ENCODE measurements at regions not wholly inside any gene's neighbourhood (a gene's known extent, or its start where the extent isn't known, plus 50 kb on each side); places are given as distances from the start of the nearest gene placed in this dataset.

DNA sequence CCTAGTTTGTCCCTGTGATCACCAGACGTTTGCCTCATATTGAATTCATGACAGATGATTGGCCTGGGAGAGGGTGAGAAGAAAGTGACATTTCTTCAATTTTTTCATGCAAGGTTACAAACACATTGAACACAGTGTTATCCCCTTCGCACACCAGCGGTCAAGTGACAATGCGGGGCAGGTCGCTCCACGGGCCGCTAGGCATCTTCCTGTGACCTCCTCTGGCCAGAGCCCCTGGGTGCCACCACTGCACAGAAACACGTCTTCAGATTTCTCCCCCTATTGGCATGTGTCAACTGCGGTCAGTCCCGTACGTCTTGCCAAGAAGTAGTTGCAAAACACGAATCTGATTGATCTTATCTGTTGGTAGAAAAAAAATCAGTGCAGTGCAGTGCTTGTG lies 97.1 kb downstream of the PXDC1 start:
- ChIA-PET CTCF (interaction anchor here (0.6 kb wide), 1 partner anchor 1072 kb away, joined by 4 read pairs; no protein-coding TSS in a partner anchor), POLR2A (no interaction called here)

DNA sequence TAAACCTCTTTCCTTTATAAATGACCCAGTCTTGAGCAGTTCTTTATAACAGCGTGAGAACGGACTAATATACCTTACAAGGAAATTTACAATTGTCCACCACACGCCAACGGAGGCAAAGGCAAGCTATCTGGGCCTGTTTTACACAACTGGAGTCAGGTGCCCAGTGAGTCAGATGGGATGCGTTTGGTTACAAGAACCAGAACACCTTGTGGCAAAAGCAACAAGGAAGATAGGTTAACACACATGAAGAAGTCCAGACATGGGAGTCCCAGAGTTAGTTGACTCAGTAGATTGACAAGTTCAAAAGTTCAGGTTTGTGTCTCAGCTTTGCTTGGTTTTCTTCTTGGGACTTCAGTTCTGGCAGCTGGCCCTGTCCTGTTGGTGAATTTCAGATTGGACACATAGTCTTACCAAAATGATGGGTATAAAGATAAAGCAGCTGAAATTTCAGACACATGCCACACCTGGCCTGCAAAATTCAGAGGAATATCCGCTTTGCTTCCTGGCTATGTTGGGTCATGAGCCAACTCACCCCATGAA lies 97.9 kb downstream of the PXDC1 start:
- Mint-ChIP-seq H3K4me1 (no peaks in the 10 kb centered on the region), H3K9me3 (ENCODE audit: low read depth) (no peaks in the 10 kb centered on the region), H3K27me3 (peaks cover 7% of the 10 kb centered on the region), H3K36me3 (ENCODE audit: low read depth) (no peaks in the 10 kb centered on the region), H3K4me3 (no peak overlapping the region), H3K27ac (no peak overlapping the region)
- CTCF ChIA-PET, result no interaction called here
- DNase-seq (no peak), ATAC-seq (no peak)
- intact Hi-C loops (cut with DNase I, micrococcal nuclease), result no loop called here
- POLR2A ChIA-PET, result no interaction called here

More for the DNA sequence above, 97.1 kb downstream of the PXDC1 start:
- Mint-ChIP-seq H3K36me3 (ENCODE audit: low read depth) (no peaks in the 10 kb centered on the region), H3K27ac (no peak overlapping the region), H3K27me3 (peaks cover 7% of the 10 kb centered on the region), H3K4me3 (no peak overlapping the region), H3K9me3 (ENCODE audit: low read depth) (no peaks in the 10 kb centered on the region), H3K4me1 (no peaks in the 10 kb centered on the region)
- DNase-seq (no peak), ATAC-seq (no peak)
- intact Hi-C loops (cut with DNase I, micrococcal nuclease), result no loop called here

GRCh38 chr6:3651698-3652229 lies 99.7 kb downstream of the PXDC1 start:
- H3K9me3 Mint-ChIP-seq (ENCODE audit: low read depth), result no peaks in the 10 kb centered on the region
- no peaks in the 10 kb centered on the region for H3K4me1 Mint-ChIP-seq

DNA sequence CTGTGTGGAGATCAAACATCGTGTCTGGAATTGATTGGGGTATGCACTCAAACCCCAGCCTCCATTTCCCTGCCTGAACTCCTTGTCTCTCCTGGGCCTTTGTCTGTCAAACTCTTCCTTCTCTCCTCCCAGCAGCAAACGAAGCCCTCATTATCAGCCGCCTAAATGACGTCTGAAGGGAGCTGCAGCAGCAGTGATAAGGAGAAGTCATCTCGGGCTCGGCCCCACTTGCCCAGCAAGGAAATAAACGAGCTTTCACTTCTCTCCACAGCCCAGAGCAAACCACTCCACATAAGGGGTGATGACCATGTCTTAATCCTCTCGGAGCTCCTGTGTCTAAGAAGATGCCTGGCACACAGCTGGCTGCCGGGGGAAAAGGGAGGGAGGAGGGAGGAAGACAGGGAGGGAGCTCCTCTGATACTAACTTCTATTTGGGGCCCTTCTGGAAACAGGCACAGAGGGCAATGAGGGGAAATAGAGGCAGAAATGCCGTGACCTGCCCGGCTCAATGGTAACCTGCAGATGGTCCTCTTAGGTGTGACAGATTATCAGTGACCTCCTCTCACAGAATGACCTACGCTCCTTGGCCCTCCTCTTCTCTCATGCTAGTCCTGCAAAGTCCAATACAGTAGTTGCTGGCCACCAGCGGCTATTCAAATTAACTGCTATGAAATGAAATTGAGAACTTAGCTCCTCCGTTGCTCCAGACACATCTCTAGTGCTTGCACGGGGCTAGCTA lies 100.4 kb downstream of the PXDC1 start:
- DNase-seq, result no peak
- no peak overlapping the region for H3K4me3 Mint-ChIP-seq
- ChIA-PET CTCF (interaction anchor here (0.6 kb wide), 1 partner anchor 74 kb away, joined by 3 read pairs; no protein-coding TSS in a partner anchor), POLR2A (no interaction called here)
- ATAC-seq, result no peak
- H3K36me3 Mint-ChIP-seq (ENCODE audit: low read depth), result no peaks in the 10 kb centered on the region
- no peak overlapping the region for H3K27ac Mint-ChIP-seq
- no peaks in the 10 kb centered on the region for H3K4me1 Mint-ChIP-seq
- intact Hi-C loops (cut with DNase I, micrococcal nuclease), result no loop called here
- no peaks in the 10 kb centered on the region for H3K9me3 Mint-ChIP-seq (ENCODE audit: low read depth)
- H3K27me3 Mint-ChIP-seq, result peaks cover 3% of the 10 kb centered on the region

More at GRCh38 chr6:3651698-3652229, 99.7 kb downstream of the PXDC1 start:
- no peaks in the 10 kb centered on the region for H3K36me3 Mint-ChIP-seq (ENCODE audit: low read depth)
- ATAC-seq (no peak), DNase-seq (no peak)
- H3K27me3 Mint-ChIP-seq, result peaks cover 4% of the 10 kb centered on the region
- ChIA-PET POLR2A (no interaction called here), CTCF (no interaction called here)
- no peak overlapping the region for H3K27ac Mint-ChIP-seq
- intact Hi-C loops (cut with DNase I, micrococcal nuclease), result no loop called here
- no peak overlapping the region for H3K4me3 Mint-ChIP-seq

DNA sequence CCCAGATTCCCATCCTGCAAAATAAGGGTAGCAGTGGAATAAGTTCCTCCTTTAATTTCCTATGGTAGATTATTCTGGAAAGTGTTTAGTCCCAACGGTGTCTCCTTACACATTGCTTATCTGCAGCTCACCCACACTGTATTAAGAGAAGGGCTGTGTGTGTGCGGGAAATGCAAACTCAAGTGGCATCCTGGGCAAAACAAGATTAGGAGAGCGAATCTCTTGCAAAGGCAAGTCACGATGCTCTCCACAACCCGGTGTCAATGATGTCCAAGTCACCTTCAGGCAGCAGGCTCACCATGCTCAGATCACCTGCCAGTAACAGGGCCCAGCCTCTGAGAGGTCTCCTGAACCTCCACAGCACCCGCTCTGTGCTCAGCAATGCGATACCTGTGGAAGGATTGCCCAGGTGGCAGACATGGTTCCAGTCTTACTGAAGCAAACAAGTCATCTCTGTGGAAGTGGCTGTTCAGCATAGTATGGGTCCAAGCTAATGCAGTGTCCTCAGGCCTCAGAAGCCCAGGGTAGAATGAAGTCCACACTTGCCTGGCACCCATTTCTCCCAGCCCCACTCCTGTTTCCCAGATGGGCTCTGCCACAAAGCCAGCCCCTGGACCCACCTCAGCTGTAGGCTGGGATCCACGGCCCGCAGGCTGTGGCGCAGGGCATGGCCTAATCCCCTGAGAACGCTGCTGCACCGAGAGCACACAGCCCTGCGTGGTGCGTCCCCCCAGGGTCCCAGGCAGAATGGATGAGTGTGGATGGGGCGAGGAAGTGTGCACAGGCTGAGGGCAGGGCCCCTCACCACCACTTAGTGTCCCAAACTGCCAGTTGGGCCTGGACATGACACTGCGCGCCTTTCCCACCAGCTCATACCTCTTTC lies 101.2 kb downstream of the PXDC1 start:
- Mint-ChIP-seq H3K9me3 (ENCODE audit: low read depth) (no peaks in the 10 kb centered on the region), H3K27ac (no peak overlapping the region), H3K4me3 (no peak overlapping the region), H3K4me1 (no peaks in the 10 kb centered on the region), H3K27me3 (no peaks in the 10 kb centered on the region), H3K36me3 (ENCODE audit: low read depth) (no peaks in the 10 kb centered on the region)
- ChIA-PET POLR2A (no interaction called here), CTCF (interaction anchor here (0.6 kb wide), 2 partner anchors 10 to 73 kb away, joined by 3 read pairs; no protein-coding TSS in a partner anchor)
- intact Hi-C loops (cut with DNase I, micrococcal nuclease), result no loop called here
- DNase-seq, result no peak
- no peak for ATAC-seq

DNA sequence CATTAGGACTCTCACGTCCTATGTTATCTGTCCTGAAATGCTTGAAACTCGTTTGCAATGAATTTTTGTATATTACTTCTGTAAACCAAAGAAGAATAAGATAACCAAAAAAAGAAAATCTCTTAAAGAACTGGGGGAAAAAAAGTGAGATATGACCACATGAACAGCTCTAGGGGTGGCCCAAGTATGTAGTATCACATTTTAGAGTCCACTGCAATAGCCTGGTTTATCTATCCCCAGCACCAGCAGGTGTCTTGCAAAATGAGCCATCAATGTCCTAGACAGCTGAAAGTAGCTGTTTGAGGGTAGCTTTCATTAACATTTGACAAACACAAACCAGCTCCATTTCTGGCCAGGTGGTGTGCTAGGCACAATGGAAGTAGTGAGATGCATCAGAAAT lies 102.8 kb downstream of the PXDC1 start:
- ATAC-seq (no peak), DNase-seq (no peak)
- Mint-ChIP-seq H3K4me1 (no peaks in the 10 kb centered on the region), H3K9me3 (ENCODE audit: low read depth) (no peaks in the 10 kb centered on the region), H3K27me3 (peaks cover 4% of the 10 kb centered on the region), H3K27ac (no peak overlapping the region), H3K4me3 (no peak overlapping the region), H3K36me3 (ENCODE audit: low read depth) (no peaks in the 10 kb centered on the region)
- intact Hi-C loops (cut with DNase I, micrococcal nuclease), result no loop called here
- POLR2A ChIA-PET, result no interaction called here
- CTCF ChIA-PET, result interaction anchor here (0.5 to 0.7 kb wide), 2 partner anchors 238 to 535 kb away, joined by 3 to 4 read pairs; no protein-coding TSS in a partner anchor

DNA sequence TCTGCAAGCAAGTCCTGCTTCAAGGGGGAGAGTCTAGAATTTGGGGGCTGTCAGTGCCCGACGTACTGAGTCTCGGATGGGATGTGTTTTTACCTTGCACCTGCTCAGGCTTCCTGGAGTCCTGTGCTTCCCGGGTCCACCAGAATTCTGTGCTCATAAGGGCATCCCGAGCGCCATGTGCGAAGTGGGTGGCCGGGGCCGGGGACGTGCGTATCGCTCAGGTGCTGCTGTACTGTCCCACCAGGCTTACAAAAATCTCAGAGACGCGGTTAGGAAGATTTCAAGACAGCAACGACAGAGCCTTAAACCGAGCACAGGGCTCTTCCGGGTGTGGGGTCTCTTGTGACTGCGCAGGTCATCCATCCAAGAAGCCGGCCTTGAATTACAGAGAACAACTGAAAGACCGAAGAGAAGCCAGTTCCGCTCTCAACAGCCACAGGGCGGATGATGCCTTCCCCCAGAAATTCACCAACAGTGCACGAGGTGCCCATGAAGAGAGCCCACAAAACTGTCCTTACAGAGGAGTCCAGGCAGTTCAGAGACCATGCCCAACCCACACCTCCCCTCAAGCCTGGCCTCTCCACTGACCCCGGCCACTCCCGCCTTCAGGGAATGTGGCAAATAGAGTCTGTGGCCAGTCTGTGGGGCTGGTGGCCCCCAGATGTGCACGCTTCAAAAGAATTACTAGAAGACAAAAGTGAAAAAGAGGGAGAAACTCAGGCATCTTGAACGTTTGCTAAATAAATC lies 104.7 kb downstream of the PXDC1 start:
- POLR2A ChIA-PET, result no interaction called here
- no peaks in the 10 kb centered on the region for H3K9me3 Mint-ChIP-seq (ENCODE audit: low read depth)
- H3K4me1 Mint-ChIP-seq, result no peaks in the 10 kb centered on the region
- no peak for DNase-seq
- H3K27ac Mint-ChIP-seq, result no peak overlapping the region
- no peak for ATAC-seq
- intact Hi-C loops (cut with DNase I, micrococcal nuclease), result no loop called here
- CTCF ChIA-PET, result interaction anchor here (0.6 kb wide), 2 partner anchors 335 to 1408 kb away, joined by 3 to 5 read pairs; no protein-coding TSS in a partner anchor
- peaks cover 4% of the 10 kb centered on the region for H3K27me3 Mint-ChIP-seq
- no peaks in the 10 kb centered on the region for H3K36me3 Mint-ChIP-seq (ENCODE audit: low read depth)
- H3K4me3 Mint-ChIP-seq, result no peak overlapping the region

DNA sequence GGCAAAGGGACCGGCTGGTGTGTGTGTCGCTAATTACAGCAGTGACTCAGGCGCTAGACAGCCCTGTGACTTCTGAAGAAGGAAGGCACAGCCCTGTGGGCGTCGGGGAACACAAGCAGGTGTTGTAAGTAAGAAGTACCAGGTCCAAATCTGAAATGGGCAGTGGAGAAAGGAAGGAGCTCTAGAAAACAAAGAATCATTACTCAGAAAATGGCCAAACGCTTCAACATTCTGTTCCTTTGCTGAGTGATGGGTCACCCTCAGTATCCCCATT lies 106.8 kb downstream of the PXDC1 start:
- no peak overlapping the region for H3K27ac Mint-ChIP-seq
- H3K27me3 Mint-ChIP-seq, result peaks cover 10% of the 10 kb centered on the region
- CTCF ChIA-PET, result no interaction called here
- H3K4me1 Mint-ChIP-seq, result no peaks in the 10 kb centered on the region
- H3K4me3 Mint-ChIP-seq, result no peak overlapping the region
- no peaks in the 10 kb centered on the region for H3K36me3 Mint-ChIP-seq (ENCODE audit: low read depth)
- ATAC-seq (no peak), DNase-seq (no peak)
- POLR2A ChIA-PET, result no interaction called here
- intact Hi-C loops (cut with DNase I, micrococcal nuclease), result no loop called here
- no peaks in the 10 kb centered on the region for H3K9me3 Mint-ChIP-seq (ENCODE audit: low read depth)

GRCh38 chr6:3643921-3644738 lies 107.4 kb downstream of the PXDC1 start:
- intact Hi-C loops (cut with DNase I, micrococcal nuclease), result no loop called here
- no peak overlapping the region for H3K4me3 Mint-ChIP-seq
- H3K36me3 Mint-ChIP-seq (ENCODE audit: low read depth), result no peaks in the 10 kb centered on the region
- H3K27me3 Mint-ChIP-seq, result peaks cover 10% of the 10 kb centered on the region
- H3K27ac Mint-ChIP-seq, result no peak overlapping the region
- no peaks in the 10 kb centered on the region for H3K9me3 Mint-ChIP-seq (ENCODE audit: low read depth)
- no peaks in the 10 kb centered on the region for H3K4me1 Mint-ChIP-seq
- DNase-seq (no peak), ATAC-seq (no peak)
- POLR2A ChIA-PET, result no interaction called here
- CTCF ChIA-PET, result no interaction called here

DNA sequence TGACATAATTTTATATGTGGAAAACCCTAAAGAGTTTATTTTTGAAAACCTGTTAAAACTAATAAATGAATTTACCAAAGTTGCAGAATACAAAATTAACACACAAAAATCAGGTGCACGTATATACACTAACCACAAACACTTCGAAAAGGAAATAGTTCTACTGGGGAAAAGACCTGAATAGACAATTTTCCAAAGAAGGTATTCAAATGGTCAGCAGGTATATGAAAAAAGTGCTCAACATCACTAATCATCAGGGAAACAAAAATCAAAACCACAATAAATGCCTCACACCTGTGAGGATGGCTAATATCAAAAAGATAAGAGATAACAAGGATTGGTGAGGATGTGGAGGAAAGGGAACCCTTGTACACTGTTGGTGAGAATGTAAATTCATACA lies 110.6 kb downstream of the PXDC1 start:
- no peaks in the 10 kb centered on the region for H3K4me1 Mint-ChIP-seq
- H3K27me3 Mint-ChIP-seq, result peaks cover 10% of the 10 kb centered on the region
- DNase-seq (no peak), ATAC-seq (no peak)
- ChIA-PET CTCF (no interaction called here), POLR2A (no interaction called here)
- intact Hi-C loops (cut with DNase I, micrococcal nuclease), result no loop called here
- H3K4me3 Mint-ChIP-seq, result no peak overlapping the region
- H3K36me3 Mint-ChIP-seq (ENCODE audit: low read depth), result no peaks in the 10 kb centered on the region
- H3K27ac Mint-ChIP-seq, result no peak overlapping the region
- no peaks in the 10 kb centered on the region for H3K9me3 Mint-ChIP-seq (ENCODE audit: low read depth)

DNA sequence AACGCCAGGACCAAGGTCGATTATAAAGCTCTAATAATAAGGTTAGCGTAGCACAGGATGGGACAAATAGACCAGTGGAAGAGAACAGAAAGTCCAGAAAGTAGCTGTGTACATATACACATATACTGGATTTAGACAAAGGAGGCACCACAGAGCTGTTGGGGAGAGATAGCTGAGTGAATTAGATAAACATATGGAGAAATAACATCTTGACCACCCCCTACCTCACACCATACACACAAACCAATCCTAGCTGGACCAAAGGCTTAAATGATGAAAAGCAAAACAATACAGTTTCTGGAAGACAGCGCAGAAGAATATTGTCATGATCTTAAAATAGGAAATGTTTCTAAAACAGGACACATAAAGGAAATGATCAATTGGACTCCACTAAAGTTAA lies 112.9 kb downstream of the PXDC1 start:
- peaks cover 6% of the 10 kb centered on the region for H3K27me3 Mint-ChIP-seq
- intact Hi-C loops (cut with DNase I, micrococcal nuclease), result no loop called here
- H3K9me3 Mint-ChIP-seq (ENCODE audit: low read depth), result no peaks in the 10 kb centered on the region
- H3K4me1 Mint-ChIP-seq, result no peaks in the 10 kb centered on the region
- no peak overlapping the region for H3K27ac Mint-ChIP-seq
- ChIA-PET CTCF (interaction anchor here (1.1 kb wide), 1 partner anchor 16 kb away, joined by 3 read pairs; no protein-coding TSS in a partner anchor), POLR2A (no interaction called here)
- DNase-seq (no peak), ATAC-seq (no peak)
- no peaks in the 10 kb centered on the region for H3K36me3 Mint-ChIP-seq (ENCODE audit: low read depth)
- no peak overlapping the region for H3K4me3 Mint-ChIP-seq

All from activated CD4-positive, alpha-beta T cell treated with anti-CD3 and anti-CD28 coated beads for 36 hours (primary cell).